HFFc6 (cell line): ENCODE measurements at regions not wholly inside any gene's neighbourhood (a gene's known extent, or its start where the extent isn't known, plus 50 kb on each side); places are given as distances from the start of the nearest gene placed in this dataset.

Experiments
- DNase-seq: peaks from one replicate; pipeline ENCODE4 v3.0.0-alpha.2; 2018
- H3K27ac Mint-ChIP-seq: 2 replicates; pipeline ENCODE4 v1.8.0; 2020; ENCODE audit warnings: mild to moderate bottlenecking, mixed read lengths
- H3K27me3 Mint-ChIP-seq: 2 replicates; pipeline ENCODE4 v1.8.0; 2021; ENCODE audit warnings: mild to moderate bottlenecking, moderate library complexity, mixed read lengths; ENCODE audit not compliant: insufficient read depth
- H3K36me3 Mint-ChIP-seq: 2 replicates; pipeline ENCODE4 v1.8.0; 2021; ENCODE audit warnings: low read depth, mixed read lengths
- H3K4me1 Mint-ChIP-seq: 2 replicates; pipeline ENCODE4 v1.8.0; 2020; ENCODE audit warnings: low read depth, mixed read lengths
- H3K4me3 Mint-ChIP-seq: 2 replicates; pipeline ENCODE4 v1.8.0; 2020; ENCODE audit warnings: mild to moderate bottlenecking, moderate library complexity, mixed read lengths
- H3K9me3 Mint-ChIP-seq: 2 replicates; pipeline ENCODE4 v1.8.0; 2020; ENCODE audit warnings: mild to moderate bottlenecking, mixed read lengths
- TF ChIP-seq, protein P1 (sequence below): fragments of 200-600 bp; sonication (generic); IDR thresholded peaks from 2 replicates; pipeline ENCODE4 v1.5.0; 2021; ENCODE audit warnings: antibody characterized with exemption, mild to moderate bottlenecking

DNA sequence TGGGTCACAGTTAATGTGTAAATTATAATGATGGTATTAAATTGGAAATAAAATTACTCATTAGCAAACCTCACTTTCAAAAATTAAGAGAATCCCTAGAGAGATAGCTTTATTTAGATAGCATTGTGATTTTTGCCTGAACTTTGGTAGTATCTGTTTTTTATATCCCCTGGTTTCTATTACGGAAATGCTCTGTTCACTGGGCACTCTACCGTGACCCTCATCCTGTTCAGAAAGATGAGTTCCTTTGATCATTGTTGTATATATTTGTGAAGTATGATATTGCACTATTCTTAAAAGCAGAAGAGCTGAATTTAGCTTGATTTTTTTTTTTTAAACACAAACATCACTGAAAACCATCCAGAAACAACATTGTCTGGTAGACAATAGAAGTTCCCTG is 1143.8 kb upstream of the MAP3K7 start:
- TF ChIP-seq, protein P1, sequence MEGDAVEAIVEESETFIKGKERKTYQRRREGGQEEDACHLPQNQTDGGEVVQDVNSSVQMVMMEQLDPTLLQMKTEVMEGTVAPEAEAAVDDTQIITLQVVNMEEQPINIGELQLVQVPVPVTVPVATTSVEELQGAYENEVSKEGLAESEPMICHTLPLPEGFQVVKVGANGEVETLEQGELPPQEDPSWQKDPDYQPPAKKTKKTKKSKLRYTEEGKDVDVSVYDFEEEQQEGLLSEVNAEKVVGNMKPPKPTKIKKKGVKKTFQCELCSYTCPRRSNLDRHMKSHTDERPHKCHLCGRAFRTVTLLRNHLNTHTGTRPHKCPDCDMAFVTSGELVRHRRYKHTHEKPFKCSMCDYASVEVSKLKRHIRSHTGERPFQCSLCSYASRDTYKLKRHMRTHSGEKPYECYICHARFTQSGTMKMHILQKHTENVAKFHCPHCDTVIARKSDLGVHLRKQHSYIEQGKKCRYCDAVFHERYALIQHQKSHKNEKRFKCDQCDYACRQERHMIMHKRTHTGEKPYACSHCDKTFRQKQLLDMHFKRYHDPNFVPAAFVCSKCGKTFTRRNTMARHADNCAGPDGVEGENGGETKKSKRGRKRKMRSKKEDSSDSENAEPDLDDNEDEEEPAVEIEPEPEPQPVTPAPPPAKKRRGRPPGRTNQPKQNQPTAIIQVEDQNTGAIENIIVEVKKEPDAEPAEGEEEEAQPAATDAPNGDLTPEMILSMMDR = no peak
- no peaks in the 10 kb centered on the region for H3K4me1 Mint-ChIP-seq
- H3K36me3 Mint-ChIP-seq = no peaks in the 10 kb centered on the region
- H3K27me3 Mint-ChIP-seq = no peaks in the 10 kb centered on the region
- H3K27ac Mint-ChIP-seq = no peak overlapping the region
- peaks cover 40% of the 10 kb centered on the region for H3K9me3 Mint-ChIP-seq
- no peak for DNase-seq
- H3K4me3 Mint-ChIP-seq = no peak overlapping the region

DNA sequence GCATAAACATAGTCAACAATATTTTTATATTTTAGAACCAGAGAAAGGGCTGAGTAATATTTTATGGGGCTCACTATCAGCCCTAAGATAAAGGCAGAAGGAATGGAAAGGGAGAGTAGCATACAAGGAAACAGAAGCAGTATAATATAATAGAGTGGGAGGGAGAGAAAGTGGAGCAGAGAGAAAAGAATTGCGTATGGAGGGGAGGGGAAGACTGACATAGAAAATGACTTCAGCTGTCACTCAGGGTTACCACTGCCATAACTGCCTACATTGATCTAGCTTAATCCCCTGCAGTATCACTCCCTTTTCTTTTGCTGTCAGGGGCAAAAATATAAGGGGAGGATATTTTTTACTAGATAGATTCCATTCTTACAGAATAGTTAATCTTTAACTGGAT is 1133.5 kb upstream of the MAP3K7 start:
- H3K27me3 Mint-ChIP-seq = no peaks in the 10 kb centered on the region
- no peaks in the 10 kb centered on the region for H3K4me1 Mint-ChIP-seq
- no peak overlapping the region for H3K27ac Mint-ChIP-seq
- TF ChIP-seq, protein P1 = no peak
- H3K36me3 Mint-ChIP-seq = no peaks in the 10 kb centered on the region
- peaks cover 22% of the 10 kb centered on the region for H3K9me3 Mint-ChIP-seq
- no peak for DNase-seq
- no peak overlapping the region for H3K4me3 Mint-ChIP-seq

DNA sequence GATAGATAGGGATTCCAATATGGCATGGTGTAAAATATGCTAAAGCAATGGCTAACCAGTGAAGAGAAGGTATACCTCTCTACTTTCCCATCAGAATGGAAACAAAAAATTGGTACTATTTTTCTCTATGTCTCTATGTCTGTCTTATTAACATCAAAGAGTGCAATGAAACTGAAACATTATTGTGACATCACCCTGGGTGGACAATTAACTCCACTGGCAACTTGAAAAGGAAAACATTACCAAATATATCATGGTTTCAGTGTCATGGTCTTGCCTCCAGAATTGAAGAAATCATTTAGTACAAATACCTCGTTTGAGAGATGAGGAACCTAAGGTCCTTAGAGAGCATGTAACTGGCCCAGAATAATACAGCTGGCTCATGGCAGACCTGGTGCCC is 1132.5 kb upstream of the MAP3K7 start:
- Mint-ChIP-seq H3K4me1 (no peaks in the 10 kb centered on the region), H3K36me3 (no peaks in the 10 kb centered on the region), H3K4me3 (no peak overlapping the region), H3K9me3 (peaks cover 26% of the 10 kb centered on the region), H3K27ac (no peak overlapping the region), H3K27me3 (no peaks in the 10 kb centered on the region)
- TF ChIP-seq, protein P1 = no peak
- no peak for DNase-seq

DNA sequence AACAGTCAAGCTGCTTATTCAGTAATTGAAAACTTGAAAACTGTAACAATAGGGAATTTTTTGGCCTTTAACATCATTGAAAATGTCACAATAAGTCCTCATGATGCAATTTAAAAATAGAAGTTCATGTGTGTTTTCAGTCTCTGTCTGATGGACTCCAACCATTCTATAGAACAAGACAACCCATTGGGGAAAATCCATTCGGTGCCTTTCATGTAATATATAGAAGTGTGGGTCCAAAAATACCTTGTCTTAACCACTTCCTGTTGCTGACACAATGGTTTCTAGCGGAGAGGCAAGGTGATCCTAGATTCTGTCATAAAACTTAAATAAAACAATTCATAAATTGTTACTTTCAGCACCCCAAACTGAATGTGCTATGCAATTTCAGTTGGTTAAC is 1131.3 kb upstream of the MAP3K7 start:
- peaks cover 26% of the 10 kb centered on the region for H3K9me3 Mint-ChIP-seq
- no peaks in the 10 kb centered on the region for H3K36me3 Mint-ChIP-seq
- TF ChIP-seq, protein P1 = no peak
- no peak overlapping the region for H3K4me3 Mint-ChIP-seq
- H3K27ac Mint-ChIP-seq = no peak overlapping the region
- H3K27me3 Mint-ChIP-seq = no peaks in the 10 kb centered on the region
- DNase-seq = no peak
- H3K4me1 Mint-ChIP-seq = no peaks in the 10 kb centered on the region

DNA sequence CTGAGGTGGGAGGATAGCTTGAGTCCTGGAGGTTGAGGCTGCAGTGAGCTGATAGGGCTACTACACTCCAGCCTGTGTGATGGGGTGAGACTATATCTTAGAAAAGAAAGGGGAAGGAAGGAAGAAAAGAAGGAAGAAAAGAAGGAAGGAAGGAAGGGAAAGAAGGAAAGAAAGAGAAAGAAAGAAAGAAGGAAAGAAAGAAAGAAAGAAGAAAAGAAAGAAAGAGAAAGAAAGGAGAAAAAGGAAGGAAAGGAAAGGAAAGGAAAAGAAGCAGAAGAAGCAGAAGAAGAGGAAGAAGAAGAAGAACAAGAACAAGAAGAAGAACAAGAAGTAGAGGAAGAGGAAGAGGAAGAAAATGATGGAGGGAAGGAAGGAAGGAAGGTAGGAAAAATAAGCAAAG is 1130.2 kb upstream of the MAP3K7 start:
- DNase-seq = no peak
- H3K4me1 Mint-ChIP-seq = no peaks in the 10 kb centered on the region
- peaks cover 27% of the 10 kb centered on the region for H3K9me3 Mint-ChIP-seq
- H3K27me3 Mint-ChIP-seq = no peaks in the 10 kb centered on the region
- H3K36me3 Mint-ChIP-seq = no peaks in the 10 kb centered on the region
- TF ChIP-seq, protein P1 = no peak
- H3K27ac Mint-ChIP-seq = no peak overlapping the region
- no peak overlapping the region for H3K4me3 Mint-ChIP-seq

DNA sequence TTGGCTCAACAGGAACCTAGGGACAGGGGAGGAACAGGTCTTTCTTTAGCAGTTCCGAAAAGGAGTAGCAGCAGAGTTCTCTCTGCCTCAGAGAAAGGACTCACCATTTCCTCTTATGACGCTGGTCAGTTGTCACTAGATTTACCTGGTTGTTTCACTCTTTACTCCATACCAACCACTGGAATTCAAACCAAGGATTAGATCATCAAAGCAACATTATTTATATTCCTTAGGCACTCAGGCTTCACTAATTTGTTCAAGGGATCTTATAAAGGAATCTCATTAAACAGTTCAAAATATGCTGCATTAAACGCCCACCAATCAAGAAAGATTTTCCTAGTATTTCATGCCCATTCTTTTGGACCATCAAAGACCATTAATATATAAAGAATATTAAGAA is 1129.5 kb upstream of the MAP3K7 start:
- H3K27me3 Mint-ChIP-seq = no peaks in the 10 kb centered on the region
- H3K36me3 Mint-ChIP-seq = no peaks in the 10 kb centered on the region
- no peak overlapping the region for H3K27ac Mint-ChIP-seq
- peaks cover 27% of the 10 kb centered on the region for H3K9me3 Mint-ChIP-seq
- no peaks in the 10 kb centered on the region for H3K4me1 Mint-ChIP-seq
- DNase-seq = no peak
- TF ChIP-seq, protein P1 = no peak
- no peak overlapping the region for H3K4me3 Mint-ChIP-seq
